H1 (cell line): ENCODE measurements at regions not wholly inside any gene's neighbourhood (a gene's known extent, or its start where the extent isn't known, plus 50 kb on each side); places are given as distances from the start of the nearest gene placed in this dataset.

Experiments
- CHD7 ChIP-seq: fragments of 300-600 bp; sonication (generic); IDR thresholded peaks from 2 replicates; pipeline ENCODE4 v1.7.1; 2012; ENCODE audit warnings: low read length, moderate library complexity, mild to moderate bottlenecking, inconsistent platforms; ENCODE audit not compliant: insufficient replicate concordance
- CREB1 ChIP-seq: IDR thresholded peaks from 2 replicates; pipeline ENCODE4 v1.6.1; 2012; ENCODE audit warnings: inconsistent platforms
- EP300 ChIP-seq, 2 experiments: IDR thresholded peaks; 1 replicate in 1 of 2; 2 replicates in 1 of 2; pipeline ENCODE4 v1.6.1; 2011 to 2012; ENCODE audit warnings: low read depth in 2 of 2, low read length in 2 of 2, mild to moderate bottlenecking in 2 of 2, borderline replicate concordance in 1 of 2, inconsistent platforms in 1 of 2, moderate library complexity in 1 of 2
- EZH2 ChIP-seq: fragments of 200-600 bp; sonication (generic); IDR thresholded peaks from 2 replicates; pipeline ENCODE4 v1.7.1; 2012; ENCODE audit warnings: low read depth, mild to moderate bottlenecking, moderate library complexity, low read length, inconsistent platforms; ENCODE audit not compliant: severe bottlenecking
- GABPA ChIP-seq: IDR thresholded peaks from 2 replicates; pipeline ENCODE4 v1.6.1; 2011; ENCODE audit warnings: mild to moderate bottlenecking, low read length, moderate library complexity, borderline replicate concordance; ENCODE audit not compliant: insufficient read depth
- MAFK ChIP-seq: IDR thresholded peaks from 2 replicates; pipeline ENCODE4 v1.6.1; 2012; ENCODE audit warnings: low read depth, mild to moderate bottlenecking, improper control_type of control experiment, low read length
- TF ChIP-seq, protein P1 (sequence below): IDR thresholded peaks from 2 replicates; pipeline ENCODE4 v1.6.1; 2012; ENCODE audit warnings: inconsistent platforms

- TF ChIP-seq CHD7 (no peak), CREB1 (no peak), MAFK (no peak), GABPA (no peak), EZH2 (no peak), EP300 (IDR thresholded peaks at IDR 0.05; ENCODE audit: borderline replicate concordance in 1 of 2, low read depth in 2 of 2, low read length in 2 of 2) (no peak)
- TF ChIP-seq, protein P1, sequence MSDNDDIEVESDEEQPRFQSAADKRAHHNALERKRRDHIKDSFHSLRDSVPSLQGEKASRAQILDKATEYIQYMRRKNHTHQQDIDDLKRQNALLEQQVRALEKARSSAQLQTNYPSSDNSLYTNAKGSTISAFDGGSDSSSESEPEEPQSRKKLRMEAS: no peak
- TF ChIP-seq, all 59 proteins: peak for 0
These were observed 501.6 kb downstream of the EFNA5 start (continued) for GRCh38 chr5:107168848-107169752.
